ENCODE measurements at regions not wholly inside any gene's neighbourhood (a gene's known extent, or its start where the extent isn't known, plus 50 kb on each side); places are given as distances from the start of the nearest gene placed in this dataset.

GRCh38 chr11:110901441-110901840 lies 189.2 kb upstream of the ARHGAP20 start:
- no peaks in the 10 kb centered on the region for H3K4me1 ChIP-seq
- no peaks in the 10 kb centered on the region for H3K36me3 ChIP-seq (ENCODE audit: low read depth, missing control alignments)
- H3K9me3 ChIP-seq, result no peaks in the 10 kb centered on the region
- TF ChIP-seq, protein P1, sequence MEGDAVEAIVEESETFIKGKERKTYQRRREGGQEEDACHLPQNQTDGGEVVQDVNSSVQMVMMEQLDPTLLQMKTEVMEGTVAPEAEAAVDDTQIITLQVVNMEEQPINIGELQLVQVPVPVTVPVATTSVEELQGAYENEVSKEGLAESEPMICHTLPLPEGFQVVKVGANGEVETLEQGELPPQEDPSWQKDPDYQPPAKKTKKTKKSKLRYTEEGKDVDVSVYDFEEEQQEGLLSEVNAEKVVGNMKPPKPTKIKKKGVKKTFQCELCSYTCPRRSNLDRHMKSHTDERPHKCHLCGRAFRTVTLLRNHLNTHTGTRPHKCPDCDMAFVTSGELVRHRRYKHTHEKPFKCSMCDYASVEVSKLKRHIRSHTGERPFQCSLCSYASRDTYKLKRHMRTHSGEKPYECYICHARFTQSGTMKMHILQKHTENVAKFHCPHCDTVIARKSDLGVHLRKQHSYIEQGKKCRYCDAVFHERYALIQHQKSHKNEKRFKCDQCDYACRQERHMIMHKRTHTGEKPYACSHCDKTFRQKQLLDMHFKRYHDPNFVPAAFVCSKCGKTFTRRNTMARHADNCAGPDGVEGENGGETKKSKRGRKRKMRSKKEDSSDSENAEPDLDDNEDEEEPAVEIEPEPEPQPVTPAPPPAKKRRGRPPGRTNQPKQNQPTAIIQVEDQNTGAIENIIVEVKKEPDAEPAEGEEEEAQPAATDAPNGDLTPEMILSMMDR (IDR thresholded peaks at IDR 0.05), result no peak
- no peak for TF ChIP-seq POLR2A (IDR thresholded peaks at IDR 0.05)
- 66 to 81% methylated on average over 3 of the region's 3 CpGs for WGBS, 2 donors
- no peak for DNase-seq
- no peaks in the 10 kb centered on the region for H3K27me3 ChIP-seq
- no peak overlapping the region for H3K4me3 ChIP-seq
- no peak overlapping the region for H3K27ac ChIP-seq
- intact Hi-C loops (cut with DNase I; ENCODE audit: low total_unique reads), result no loop called here

GRCh38 chr11:110900426-110900825 lies 188.2 kb upstream of the ARHGAP20 start:
- no peaks in the 10 kb centered on the region for H3K36me3 ChIP-seq (ENCODE audit: low read depth, missing control alignments)

DNA sequence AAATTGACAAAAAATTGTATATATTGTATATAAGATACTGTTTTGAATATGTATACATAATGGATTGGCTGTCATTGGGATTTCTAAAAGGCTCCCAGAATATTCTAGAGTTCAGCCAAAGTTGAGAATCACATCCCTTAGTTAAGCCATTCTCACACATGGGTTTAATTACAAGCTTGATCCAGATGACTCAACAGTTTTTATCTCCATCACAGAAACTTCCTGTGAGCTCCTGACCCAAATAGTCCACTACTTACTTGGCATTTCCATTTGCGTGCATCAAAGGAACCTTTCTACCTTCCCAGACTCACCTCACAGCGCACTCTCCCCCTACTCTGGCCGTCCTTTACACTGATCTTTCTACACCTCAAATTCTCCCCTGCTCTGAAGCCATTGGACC lies 184.8 kb upstream of the ARHGAP20 start:
- Histone ChIP-seq H3K9me3 (no peaks in the 10 kb centered on the region), H3K36me3 (ENCODE audit: low read depth, missing control alignments) (no peaks in the 10 kb centered on the region), H3K4me3 (no peak overlapping the region), H3K4me1 (no peaks in the 10 kb centered on the region), H3K27ac (no peak overlapping the region), H3K27me3 (no peaks in the 10 kb centered on the region)
- intact Hi-C loops (cut with DNase I; ENCODE audit: low total_unique reads), result no loop called here
- TF ChIP-seq POLR2A (IDR thresholded peaks at IDR 0.05), result no peak
- TF ChIP-seq, protein P1 (IDR thresholded peaks at IDR 0.05), result no peak
- DNase-seq, result no peak
- 79 to 90% methylated on average over 3 of the region's 3 CpGs for WGBS, 2 donors

More at GRCh38 chr11:110900426-110900825, 188.2 kb upstream of the ARHGAP20 start:
- DNase-seq, result no peak
- no peak overlapping the region for H3K4me3 ChIP-seq
- intact Hi-C loops (cut with DNase I; ENCODE audit: low total_unique reads), result no loop called here
- H3K27me3 ChIP-seq, result no peaks in the 10 kb centered on the region
- 86 to 95% methylated on average over 1 of the region's 1 CpG for WGBS, 2 donors
- TF ChIP-seq, protein P1 (IDR thresholded peaks at IDR 0.05), result no peak
- TF ChIP-seq POLR2A (IDR thresholded peaks at IDR 0.05), result no peak
- H3K27ac ChIP-seq, result no peak overlapping the region
- H3K9me3 ChIP-seq, result no peaks in the 10 kb centered on the region
- H3K4me1 ChIP-seq, result no peaks in the 10 kb centered on the region

GRCh38 chr11:110896358-110896757 lies 184.1 kb upstream of the ARHGAP20 start:
- no peak for DNase-seq
- Histone ChIP-seq H3K4me1 (no peaks in the 10 kb centered on the region), H3K9me3 (no peaks in the 10 kb centered on the region), H3K27ac (no peak overlapping the region), H3K27me3 (no peaks in the 10 kb centered on the region), H3K36me3 (ENCODE audit: low read depth, missing control alignments) (no peaks in the 10 kb centered on the region), H3K4me3 (no peak overlapping the region)
- TF ChIP-seq POLR2A (IDR thresholded peaks at IDR 0.05), result no peak
- TF ChIP-seq, protein P1 (IDR thresholded peaks at IDR 0.05), result no peak
- 56 to 74% methylated on average over 1 of the region's 1 CpG for WGBS, 2 donors
- intact Hi-C loops (cut with DNase I; ENCODE audit: low total_unique reads), result no loop called here

DNA sequence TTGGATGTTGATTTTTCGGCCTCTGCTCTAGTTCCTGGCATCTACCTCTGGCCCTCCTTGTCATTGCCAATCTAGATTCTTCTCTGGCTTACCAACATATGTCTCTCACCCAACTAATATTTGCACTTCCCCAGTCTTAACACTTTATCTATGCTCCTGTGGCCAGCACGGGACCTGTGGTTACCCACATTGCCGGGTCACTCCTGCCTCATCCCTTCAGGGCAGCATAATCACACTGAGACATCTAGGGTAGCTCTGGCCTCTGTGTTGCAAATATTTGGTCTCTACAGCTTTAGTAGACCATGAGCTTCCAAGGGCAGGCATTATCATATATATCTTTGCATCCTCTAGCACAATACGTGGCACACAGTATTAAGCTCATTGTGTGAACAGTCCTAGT lies 182.0 kb upstream of the ARHGAP20 start:
- Histone ChIP-seq H3K9me3 (no peaks in the 10 kb centered on the region), H3K4me3 (no peak overlapping the region), H3K36me3 (ENCODE audit: low read depth, missing control alignments) (no peaks in the 10 kb centered on the region), H3K27ac (no peak overlapping the region), H3K27me3 (no peaks in the 10 kb centered on the region), H3K4me1 (no peaks in the 10 kb centered on the region)
- TF ChIP-seq, protein P1 (IDR thresholded peaks at IDR 0.05), result no peak
- no peak for TF ChIP-seq POLR2A (IDR thresholded peaks at IDR 0.05)
- DNase-seq, result no peak
- WGBS, 2 donors, result 90 to 93% methylated on average over 4 of the region's 4 CpGs
- intact Hi-C loops (cut with DNase I; ENCODE audit: low total_unique reads), result no loop called here

Data from testis (tissue), 2 donors.